ENCODE measurements at regions not wholly inside any gene's neighbourhood (a gene's known extent, or its start where the extent isn't known, plus 50 kb on each side); places are given as distances from the start of the nearest gene placed in this dataset.

DNA sequence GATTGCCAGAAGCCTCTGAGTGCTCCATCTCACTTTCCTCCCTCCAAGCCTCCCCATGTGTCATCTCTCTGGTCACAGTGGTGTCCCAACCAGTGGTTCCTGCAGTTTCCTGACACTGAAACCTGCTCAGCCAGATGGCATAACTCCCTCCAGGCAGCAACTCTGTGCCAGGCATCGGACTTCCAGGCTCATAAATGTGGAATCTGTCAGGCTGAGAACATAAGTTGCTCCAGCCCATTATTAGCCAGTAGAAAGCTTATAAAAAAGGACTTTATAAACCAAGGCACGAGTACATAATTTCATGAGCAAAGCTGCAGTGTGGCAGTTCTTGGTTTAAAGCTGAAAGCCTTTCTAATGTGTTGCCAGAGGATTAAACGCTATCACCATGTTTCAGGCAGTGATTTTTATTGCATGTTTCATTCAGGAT lies 194.3 kb downstream of the DACT1 start:
- TF ChIP-seq POLR2A (IDR thresholded peaks at IDR 0.05), result no peak
- TF ChIP-seq, protein P1, sequence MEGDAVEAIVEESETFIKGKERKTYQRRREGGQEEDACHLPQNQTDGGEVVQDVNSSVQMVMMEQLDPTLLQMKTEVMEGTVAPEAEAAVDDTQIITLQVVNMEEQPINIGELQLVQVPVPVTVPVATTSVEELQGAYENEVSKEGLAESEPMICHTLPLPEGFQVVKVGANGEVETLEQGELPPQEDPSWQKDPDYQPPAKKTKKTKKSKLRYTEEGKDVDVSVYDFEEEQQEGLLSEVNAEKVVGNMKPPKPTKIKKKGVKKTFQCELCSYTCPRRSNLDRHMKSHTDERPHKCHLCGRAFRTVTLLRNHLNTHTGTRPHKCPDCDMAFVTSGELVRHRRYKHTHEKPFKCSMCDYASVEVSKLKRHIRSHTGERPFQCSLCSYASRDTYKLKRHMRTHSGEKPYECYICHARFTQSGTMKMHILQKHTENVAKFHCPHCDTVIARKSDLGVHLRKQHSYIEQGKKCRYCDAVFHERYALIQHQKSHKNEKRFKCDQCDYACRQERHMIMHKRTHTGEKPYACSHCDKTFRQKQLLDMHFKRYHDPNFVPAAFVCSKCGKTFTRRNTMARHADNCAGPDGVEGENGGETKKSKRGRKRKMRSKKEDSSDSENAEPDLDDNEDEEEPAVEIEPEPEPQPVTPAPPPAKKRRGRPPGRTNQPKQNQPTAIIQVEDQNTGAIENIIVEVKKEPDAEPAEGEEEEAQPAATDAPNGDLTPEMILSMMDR (IDR thresholded peaks at IDR 0.05), result no peak
